ENCODE measurements at regions not wholly inside any gene's neighbourhood (a gene's known extent, or its start where the extent isn't known, plus 50 kb on each side); places are given as distances from the start of the nearest gene placed in this dataset.
"Not testable (repeated sequence)": the region's sequence is repeated elsewhere in the genome, so short reads cannot be mapped to it uniquely, and the experiment has no call there.

DNA sequence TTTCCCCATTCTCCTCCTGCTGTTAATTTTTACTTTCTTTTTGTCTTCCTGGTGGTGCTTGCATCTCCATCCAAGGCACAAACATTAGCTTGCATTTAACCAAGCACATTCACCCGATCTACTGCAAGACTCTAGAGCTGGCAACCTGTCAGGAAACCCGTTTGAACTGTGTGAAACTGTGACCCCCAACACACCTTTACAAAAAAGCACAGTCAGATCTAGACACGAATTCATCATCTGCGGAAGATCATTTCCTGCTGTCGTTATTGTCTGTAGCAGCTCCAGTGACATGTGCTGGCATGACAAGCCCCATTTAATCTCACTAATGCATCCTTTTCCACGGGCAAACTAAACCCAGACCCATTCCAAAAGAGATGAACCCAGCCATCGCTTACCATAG lies 340.5 kb downstream of the VRK1 start:
- TF ChIP-seq MYC (IDR thresholded peaks at IDR 0.05; ENCODE audit: low read depth, low read length), result no peak
- TF ChIP-seq MAX (IDR thresholded peaks at IDR 0.05; ENCODE audit: low read depth, low read length), result no peak
- TF ChIP-seq POLR2A (IDR thresholded peaks at IDR 0.05; ENCODE audit: extremely low read depth, insufficient read length), result no peak
- TF ChIP-seq, protein P1, sequence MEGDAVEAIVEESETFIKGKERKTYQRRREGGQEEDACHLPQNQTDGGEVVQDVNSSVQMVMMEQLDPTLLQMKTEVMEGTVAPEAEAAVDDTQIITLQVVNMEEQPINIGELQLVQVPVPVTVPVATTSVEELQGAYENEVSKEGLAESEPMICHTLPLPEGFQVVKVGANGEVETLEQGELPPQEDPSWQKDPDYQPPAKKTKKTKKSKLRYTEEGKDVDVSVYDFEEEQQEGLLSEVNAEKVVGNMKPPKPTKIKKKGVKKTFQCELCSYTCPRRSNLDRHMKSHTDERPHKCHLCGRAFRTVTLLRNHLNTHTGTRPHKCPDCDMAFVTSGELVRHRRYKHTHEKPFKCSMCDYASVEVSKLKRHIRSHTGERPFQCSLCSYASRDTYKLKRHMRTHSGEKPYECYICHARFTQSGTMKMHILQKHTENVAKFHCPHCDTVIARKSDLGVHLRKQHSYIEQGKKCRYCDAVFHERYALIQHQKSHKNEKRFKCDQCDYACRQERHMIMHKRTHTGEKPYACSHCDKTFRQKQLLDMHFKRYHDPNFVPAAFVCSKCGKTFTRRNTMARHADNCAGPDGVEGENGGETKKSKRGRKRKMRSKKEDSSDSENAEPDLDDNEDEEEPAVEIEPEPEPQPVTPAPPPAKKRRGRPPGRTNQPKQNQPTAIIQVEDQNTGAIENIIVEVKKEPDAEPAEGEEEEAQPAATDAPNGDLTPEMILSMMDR (IDR thresholded peaks at IDR 0.05; ENCODE audit: low read depth, low read length), result no peak
- no peak overlapping the region for H3K4me3 ChIP-seq (ENCODE audit: low read depth, low read length)
- DNase-seq (ENCODE audit: low read depth), result no peak

DNA sequence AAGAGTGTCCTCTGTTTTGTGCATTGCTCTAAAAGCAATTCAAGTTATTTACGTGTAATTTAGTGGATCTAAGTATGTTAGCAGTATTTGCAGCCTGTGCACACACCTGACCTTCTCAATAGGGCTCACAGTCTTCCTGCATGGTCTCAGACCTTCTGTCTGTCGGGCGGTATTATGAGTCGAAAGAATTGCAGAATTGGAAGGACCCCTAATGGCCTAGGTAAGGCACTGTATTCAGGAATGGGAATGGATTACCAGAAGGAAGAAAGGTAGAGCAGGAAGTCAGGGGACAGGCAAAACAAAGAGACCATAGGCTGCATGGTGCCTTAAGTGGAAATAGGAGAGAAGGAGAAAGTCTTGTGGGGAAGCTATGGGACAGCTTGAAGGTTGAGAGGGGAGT lies 341.6 kb downstream of the VRK1 start:
- peak; percentile 8 for DNase-seq (ENCODE audit: low read depth)
- TF ChIP-seq, protein P1 (IDR thresholded peaks at IDR 0.05; ENCODE audit: low read depth, low read length), result no peak
- no peak for TF ChIP-seq MAX (IDR thresholded peaks at IDR 0.05; ENCODE audit: low read depth, low read length)
- no peak for TF ChIP-seq MYC (IDR thresholded peaks at IDR 0.05; ENCODE audit: low read depth, low read length)
- no peak for TF ChIP-seq POLR2A (IDR thresholded peaks at IDR 0.05; ENCODE audit: extremely low read depth, insufficient read length)
- no peak overlapping the region for H3K4me3 ChIP-seq (ENCODE audit: low read depth, low read length)

- TF ChIP-seq, protein P1 (IDR thresholded peaks at IDR 0.05; ENCODE audit: low read depth, low read length), result no peak
- TF ChIP-seq POLR2A (IDR thresholded peaks at IDR 0.05; ENCODE audit: extremely low read depth, insufficient read length) (no peak), MAX (IDR thresholded peaks at IDR 0.05; ENCODE audit: low read depth, low read length) (no peak), MYC (IDR thresholded peaks at IDR 0.05; ENCODE audit: low read depth, low read length) (no peak)
- H3K4me3 ChIP-seq (ENCODE audit: low read depth, low read length), result no peak overlapping the region
- DNase-seq (ENCODE audit: low read depth), result no peak
Measured at GRCh38 chr14:97143011-97143410, 345.8 kb downstream of the VRK1 start.

GRCh38 chr14:97143456-97143855 lies 346.3 kb downstream of the VRK1 start:
- DNase-seq (ENCODE audit: low read depth), result no peak
- TF ChIP-seq POLR2A (IDR thresholded peaks at IDR 0.05; ENCODE audit: extremely low read depth, insufficient read length) (no peak), MYC (IDR thresholded peaks at IDR 0.05; ENCODE audit: low read depth, low read length) (no peak), MAX (IDR thresholded peaks at IDR 0.05; ENCODE audit: low read depth, low read length) (no peak)
- TF ChIP-seq, protein P1 (IDR thresholded peaks at IDR 0.05; ENCODE audit: low read depth, low read length), result no peak
- no peak overlapping the region for H3K4me3 ChIP-seq (ENCODE audit: low read depth, low read length)

- not testable (repeated sequence) for DNase-seq (ENCODE audit: low read depth); H3K4me3 ChIP-seq (ENCODE audit: low read depth, low read length)
Measured at GRCh38 chr14:97148021-97148420, 350.8 kb downstream of the VRK1 start.

DNA sequence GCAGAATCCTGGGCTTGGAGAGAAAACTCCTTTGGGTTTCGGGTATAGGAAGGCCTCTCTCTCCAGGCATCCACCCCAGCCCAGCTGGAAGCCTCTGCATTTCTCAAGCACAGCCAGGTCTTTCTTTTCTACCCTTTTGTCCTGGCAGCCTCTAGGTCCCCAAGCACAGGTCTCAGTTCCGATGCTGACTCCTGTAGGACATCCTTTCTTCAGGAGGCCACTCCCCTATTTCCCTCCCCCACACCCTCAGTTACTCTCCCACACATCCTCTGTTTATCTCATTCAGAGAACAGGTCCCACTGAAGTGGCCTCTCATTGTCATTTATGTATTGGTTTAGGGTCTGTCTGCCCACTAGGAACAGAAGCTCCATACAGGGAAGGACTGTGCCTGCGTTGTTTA lies 352.6 kb downstream of the VRK1 start:
- no peak for DNase-seq (ENCODE audit: low read depth)

More for the DNA sequence above, 352.6 kb downstream of the VRK1 start:
- no peak overlapping the region for H3K4me3 ChIP-seq (ENCODE audit: low read depth, low read length)
- TF ChIP-seq POLR2A (IDR thresholded peaks at IDR 0.05; ENCODE audit: extremely low read depth, insufficient read length) (no peak), MAX (IDR thresholded peaks at IDR 0.05; ENCODE audit: low read depth, low read length) (no peak), MYC (IDR thresholded peaks at IDR 0.05; ENCODE audit: low read depth, low read length) (no peak)
- TF ChIP-seq, protein P1 (IDR thresholded peaks at IDR 0.05; ENCODE audit: low read depth, low read length), result no peak

All from NB4 (cell line).